Daoy (cell line): ENCODE measurements at regions not wholly inside any gene's neighbourhood (a gene's known extent, or its start where the extent isn't known, plus 50 kb on each side); places are given as distances from the start of the nearest gene placed in this dataset.
A peak's percentile ranks its signal among the peaks of the same experiment; 100 is the strongest.

ENCODE experiments used
- DNase-seq: peaks from one replicate; pipeline ENCODE4 v3.0.0-alpha.2; 2015; ENCODE audit warnings: low read depth

- peak; percentile 100 for DNase-seq
Observed at GRCh38 chr7:50962962-50963374, 180.3 kb upstream of the GRB10 start.

GRCh38 chr7:50962281-50962883 is 179.7 kb upstream of the GRB10 start:
- peak; percentile 78 for DNase-seq

GRCh38 chr7:50960621-50961310 is 178.1 kb upstream of the GRB10 start:
- no peak for DNase-seq

GRCh38 chr7:50959991-50960390 is 177.3 kb upstream of the GRB10 start:
- no peak for DNase-seq

GRCh38 chr7:50959560-50959959 is 176.9 kb upstream of the GRB10 start:
- no peak for DNase-seq

- no peak for DNase-seq
Observed at GRCh38 chr7:50957855-50958254, 175.2 kb upstream of the GRB10 start.

GRCh38 chr7:50957431-50957830 is 174.7 kb upstream of the GRB10 start:
- peak; percentile 48 for DNase-seq

- no peak for DNase-seq
Observed at GRCh38 chr7:50956522-50957155, 173.9 kb upstream of the GRB10 start.

GRCh38 chr7:50954716-50955115 is 172.0 kb upstream of the GRB10 start:
- no peak for DNase-seq

GRCh38 chr7:50954245-50954644 is 171.5 kb upstream of the GRB10 start:
- no peak for DNase-seq

GRCh38 chr7:50953820-50954219 is 171.1 kb upstream of the GRB10 start:
- DNase-seq: peak; percentile 82

- no peak for DNase-seq
Observed at GRCh38 chr7:50953303-50953702, 170.6 kb upstream of the GRB10 start.

GRCh38 chr7:50952544-50952943 is 169.8 kb upstream of the GRB10 start:
- DNase-seq: no peak

GRCh38 chr7:50952120-50952519 is 169.4 kb upstream of the GRB10 start:
- DNase-seq: no peak

- no peak for DNase-seq
Observed at GRCh38 chr7:50943482-50943881, 160.8 kb upstream of the GRB10 start.

GRCh38 chr7:50941525-50941924 is 158.8 kb upstream of the GRB10 start:
- DNase-seq: no peak

GRCh38 chr7:50940621-50941020 is 157.9 kb upstream of the GRB10 start:
- DNase-seq: peak; percentile 48

- peak; percentile 33 for DNase-seq
Observed at GRCh38 chr7:50939021-50939420, 156.3 kb upstream of the GRB10 start.

- no peak for DNase-seq
Observed at GRCh38 chr7:50937727-50938126, 155.0 kb upstream of the GRB10 start.

- no peak for DNase-seq
Observed at GRCh38 chr7:50926049-50926448, 143.4 kb upstream of the GRB10 start.

GRCh38 chr7:50923476-50923875 is 140.8 kb upstream of the GRB10 start:
- DNase-seq: no peak

- no peak for DNase-seq
Observed at GRCh38 chr7:50921114-50921813, 138.6 kb upstream of the GRB10 start.
